ENCODE measurements at regions not wholly inside any gene's neighbourhood (a gene's known extent, or its start where the extent isn't known, plus 50 kb on each side); places are given as distances from the start of the nearest gene placed in this dataset.

DNA sequence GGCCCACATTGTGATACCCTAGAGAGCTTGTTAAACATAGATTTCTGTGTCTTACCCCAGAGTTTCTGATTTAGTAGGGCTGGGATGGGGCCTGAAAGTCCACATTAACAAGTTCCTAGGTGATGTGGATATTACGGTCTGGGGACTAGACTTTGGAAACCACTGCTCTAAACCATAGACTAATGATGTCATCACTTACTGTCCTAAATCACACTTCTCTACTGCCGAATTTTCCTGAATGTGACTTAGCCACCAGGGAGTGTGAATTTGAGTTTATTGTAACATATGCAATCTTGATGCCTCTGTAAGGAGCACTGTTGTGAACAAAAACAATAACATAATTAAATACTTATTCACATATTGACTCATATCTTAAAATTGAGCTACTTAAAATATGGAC lies 165.6 kb downstream of the BTBD3 start:
- Histone ChIP-seq H3K4me1 (ENCODE audit: control insufficient read depth, low read length) (no peaks in the 10 kb centered on the region), H3K27me3 (ENCODE audit: control insufficient read depth, low read length) (no peaks in the 10 kb centered on the region), H4K20me1 (ENCODE audit: control insufficient read depth, insufficient read depth, low read depth, low read length) (no peaks in the 10 kb centered on the region), H3K27ac (ENCODE audit: low read depth, low read length) (no peak overlapping the region), H3K4me3 (ENCODE audit: low read length) (no peak overlapping the region), H3K9me2 (replicated peaks; ENCODE audit: control insufficient read depth, low read length) (no peaks in the 10 kb centered on the region), H3K36me3 (ENCODE audit: control insufficient read depth, low read length) (no peaks in the 10 kb centered on the region), H3K4me2 (ENCODE audit: low read length) (no peak overlapping the region), H3K79me2 (ENCODE audit: control insufficient read depth, low read length) (no peaks in the 10 kb centered on the region), H3F3A (ENCODE audit: control insufficient read depth, insufficient read depth) (no peaks in the 10 kb centered on the region), H3K9me3 (ENCODE audit: control insufficient read depth, insufficient read depth, low read length) (no peaks in the 10 kb centered on the region; the same call in 1 of the 2 replicates)
- TF ChIP-seq, protein P1, sequence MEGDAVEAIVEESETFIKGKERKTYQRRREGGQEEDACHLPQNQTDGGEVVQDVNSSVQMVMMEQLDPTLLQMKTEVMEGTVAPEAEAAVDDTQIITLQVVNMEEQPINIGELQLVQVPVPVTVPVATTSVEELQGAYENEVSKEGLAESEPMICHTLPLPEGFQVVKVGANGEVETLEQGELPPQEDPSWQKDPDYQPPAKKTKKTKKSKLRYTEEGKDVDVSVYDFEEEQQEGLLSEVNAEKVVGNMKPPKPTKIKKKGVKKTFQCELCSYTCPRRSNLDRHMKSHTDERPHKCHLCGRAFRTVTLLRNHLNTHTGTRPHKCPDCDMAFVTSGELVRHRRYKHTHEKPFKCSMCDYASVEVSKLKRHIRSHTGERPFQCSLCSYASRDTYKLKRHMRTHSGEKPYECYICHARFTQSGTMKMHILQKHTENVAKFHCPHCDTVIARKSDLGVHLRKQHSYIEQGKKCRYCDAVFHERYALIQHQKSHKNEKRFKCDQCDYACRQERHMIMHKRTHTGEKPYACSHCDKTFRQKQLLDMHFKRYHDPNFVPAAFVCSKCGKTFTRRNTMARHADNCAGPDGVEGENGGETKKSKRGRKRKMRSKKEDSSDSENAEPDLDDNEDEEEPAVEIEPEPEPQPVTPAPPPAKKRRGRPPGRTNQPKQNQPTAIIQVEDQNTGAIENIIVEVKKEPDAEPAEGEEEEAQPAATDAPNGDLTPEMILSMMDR (IDR thresholded peaks at IDR 0.05; ENCODE audit: low read depth, low read length, poor library complexity, severe bottlenecking): no peak
- TF ChIP-seq EZH2phosphoT487 (IDR thresholded peaks at IDR 0.05; ENCODE audit: borderline replicate concordance, low read length): no peak

DNA sequence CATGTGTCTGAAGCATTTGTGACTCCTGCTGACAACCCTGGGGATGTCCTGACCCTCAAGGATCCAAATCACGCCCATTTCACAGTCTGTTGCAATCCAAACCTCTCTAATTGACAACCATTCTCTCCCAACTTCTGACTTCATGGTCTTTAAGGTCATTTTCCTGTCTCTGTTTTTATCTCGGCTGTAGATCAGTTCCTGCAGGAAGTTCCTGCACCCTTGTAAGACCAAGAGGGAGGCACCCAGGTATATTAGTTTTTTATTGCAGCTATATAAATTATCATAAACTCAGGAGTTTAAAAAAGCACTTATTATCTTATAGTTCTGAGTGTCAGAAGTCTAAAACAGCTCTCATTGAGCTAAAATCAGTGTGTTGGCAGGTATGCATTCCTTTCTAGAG lies 166.8 kb downstream of the BTBD3 start:
- H3K27me3 ChIP-seq (ENCODE audit: control insufficient read depth, low read length): no peaks in the 10 kb centered on the region
- no peaks in the 10 kb centered on the region for H3K9me2 ChIP-seq (replicated peaks; ENCODE audit: control insufficient read depth, low read length)
- H3K4me1 ChIP-seq (ENCODE audit: control insufficient read depth, low read length): no peaks in the 10 kb centered on the region
- no peak for TF ChIP-seq EZH2phosphoT487 (IDR thresholded peaks at IDR 0.05; ENCODE audit: borderline replicate concordance, low read length)
- TF ChIP-seq, protein P1 (IDR thresholded peaks at IDR 0.05; ENCODE audit: low read depth, low read length, poor library complexity, severe bottlenecking): no peak
- no peak overlapping the region for H3K27ac ChIP-seq (ENCODE audit: low read depth, low read length)
- no peak overlapping the region for H3K4me3 ChIP-seq (ENCODE audit: low read length)
- no peak overlapping the region for H3K4me2 ChIP-seq (ENCODE audit: low read length)
- H3K36me3 ChIP-seq (ENCODE audit: control insufficient read depth, low read length): no peaks in the 10 kb centered on the region
- H3K79me2 ChIP-seq (ENCODE audit: control insufficient read depth, low read length): no peaks in the 10 kb centered on the region
- H3F3A ChIP-seq (ENCODE audit: control insufficient read depth, insufficient read depth): no peaks in the 10 kb centered on the region
- no peaks in the 10 kb centered on the region for H4K20me1 ChIP-seq (ENCODE audit: control insufficient read depth, insufficient read depth, low read depth, low read length)
- H3K9me3 ChIP-seq (ENCODE audit: control insufficient read depth, insufficient read depth, low read length): no peaks in the 10 kb centered on the region; the same call in 1 of the 2 replicates

DNA sequence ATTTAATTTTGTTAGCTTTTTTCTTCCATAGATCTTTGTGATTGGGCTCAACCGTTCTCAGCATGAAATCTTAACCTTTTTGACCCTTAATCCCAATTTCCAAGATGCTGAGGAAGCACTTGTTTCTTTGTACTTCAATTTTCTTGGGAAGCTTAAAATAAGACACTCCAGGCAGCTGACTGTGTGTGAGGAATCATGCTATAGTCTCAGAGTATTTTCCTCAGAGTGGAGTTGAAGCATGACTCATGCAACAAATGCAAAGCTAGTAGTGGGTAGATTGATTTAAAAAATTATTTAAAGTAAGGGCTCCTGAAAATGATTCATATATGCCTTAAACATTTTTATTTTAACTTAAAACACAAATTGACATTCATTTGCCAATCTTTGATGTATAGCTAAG lies 168.7 kb downstream of the BTBD3 start:
- Histone ChIP-seq H3K79me2 (ENCODE audit: control insufficient read depth, low read length) (no peaks in the 10 kb centered on the region), H3K4me1 (ENCODE audit: control insufficient read depth, low read length) (no peaks in the 10 kb centered on the region), H3K9me3 (ENCODE audit: control insufficient read depth, insufficient read depth, low read length) (no peaks in the 10 kb centered on the region; the same call in 1 of the 2 replicates), H3K36me3 (ENCODE audit: control insufficient read depth, low read length) (no peaks in the 10 kb centered on the region), H3K4me2 (ENCODE audit: low read length) (no peak overlapping the region), H3K27me3 (ENCODE audit: control insufficient read depth, low read length) (no peaks in the 10 kb centered on the region), H3F3A (ENCODE audit: control insufficient read depth, insufficient read depth) (no peaks in the 10 kb centered on the region), H3K27ac (ENCODE audit: low read depth, low read length) (no peak overlapping the region), H3K9me2 (replicated peaks; ENCODE audit: control insufficient read depth, low read length) (no peaks in the 10 kb centered on the region), H4K20me1 (ENCODE audit: control insufficient read depth, insufficient read depth, low read depth, low read length) (no peaks in the 10 kb centered on the region), H3K4me3 (ENCODE audit: low read length) (no peak overlapping the region)
- no peak for TF ChIP-seq EZH2phosphoT487 (IDR thresholded peaks at IDR 0.05; ENCODE audit: borderline replicate concordance, low read length)
- TF ChIP-seq, protein P1 (IDR thresholded peaks at IDR 0.05; ENCODE audit: low read depth, low read length, poor library complexity, severe bottlenecking): no peak

All from DOHH2 (cell line).